Activated T-cell treated with anti-CD3 and anti-CD28 coated beads, Interleukin-2, amount 50 U/mL, for 72 hours (primary cell): ENCODE measurements at regions not wholly inside any gene's neighbourhood (a gene's known extent, or its start where the extent isn't known, plus 50 kb on each side); places are given as distances from the start of the nearest gene placed in this dataset.

Experiments used
- ATAC-seq, 2 donors: fragments of 150-1000 bp; cut with Tn5 transposase; replicated peaks in 1 of 2; 2 replicates each; pipeline ENCODE4 v1.10.0; 2021; ENCODE audit warnings: moderate library complexity in 2 of 2, mild to moderate bottlenecking in 1 of 2
- DNase-seq, 2 donors: peaks; one replicate each; pipeline ENCODE4 v3.0.0; 2021 to 2022; ENCODE audit warnings: mixed read lengths in 1 of 2
- H3K27ac Mint-ChIP-seq: one replicate; pipeline ENCODE4 v1.8.0; 2022; ENCODE audit warnings: mild to moderate bottlenecking, moderate library complexity, mixed read lengths
- H3K27me3 Mint-ChIP-seq: one replicate; pipeline ENCODE4 v1.8.0; 2022; ENCODE audit warnings: low read depth, mixed read lengths
- H3K36me3 Mint-ChIP-seq, 2 donors: one replicate each; pipeline ENCODE4 v1.8.0; 2022; ENCODE audit warnings: mixed read lengths in 2 of 2, mild to moderate bottlenecking in 1 of 2; ENCODE audit not compliant: insufficient read depth in 2 of 2
- H3K4me1 Mint-ChIP-seq: one replicate; pipeline ENCODE4 v1.8.0; 2022; ENCODE audit warnings: low read depth, mixed read lengths
- H3K4me3 Mint-ChIP-seq, 2 donors: one replicate each; pipeline ENCODE4 v1.8.0; 2022; ENCODE audit warnings: mild to moderate bottlenecking in 2 of 2, mixed read lengths in 2 of 2, moderate library complexity in 2 of 2
- H3K9me3 Mint-ChIP-seq, 2 donors: one replicate each; pipeline ENCODE4 v1.8.0; 2022; ENCODE audit warnings: mixed read lengths in 2 of 2

- Mint-ChIP-seq H3K27ac (no peak overlapping the region), H3K36me3 (no peaks in the 10 kb centered on the region), H3K27me3 (no peaks in the 10 kb centered on the region), H3K9me3 (no peaks in the 10 kb centered on the region), H3K4me3 (no peak overlapping the region), H3K4me1 (peaks cover 23% of the 10 kb centered on the region)
- DNase-seq (no peak), ATAC-seq (no peak)
Observed at GRCh38 chr2:234265206-234265605, 214.7 kb downstream of the SPP2 start.

GRCh38 chr2:234261736-234262135 is 211.2 kb downstream of the SPP2 start:
- Mint-ChIP-seq H3K4me3 (no peak overlapping the region), H3K27ac (no peak overlapping the region), H3K27me3 (no peaks in the 10 kb centered on the region), H3K9me3 (no peaks in the 10 kb centered on the region), H3K4me1 (peaks cover 23% of the 10 kb centered on the region), H3K36me3 (no peaks in the 10 kb centered on the region)
- ATAC-seq (no peak), DNase-seq (no peak)

GRCh38 chr2:234259440-234259839 is 208.9 kb downstream of the SPP2 start:
- peaks cover 17% of the 10 kb centered on the region for H3K4me1 Mint-ChIP-seq
- no peak for ATAC-seq
- no peak for DNase-seq
- H3K4me3 Mint-ChIP-seq: no peak overlapping the region
- no peaks in the 10 kb centered on the region for H3K27me3 Mint-ChIP-seq
- H3K36me3 Mint-ChIP-seq: no peaks in the 10 kb centered on the region
- H3K9me3 Mint-ChIP-seq: no peaks in the 10 kb centered on the region
- H3K27ac Mint-ChIP-seq: no peak overlapping the region

- H3K27me3 Mint-ChIP-seq: no peaks in the 10 kb centered on the region
- H3K9me3 Mint-ChIP-seq: no peaks in the 10 kb centered on the region
- ATAC-seq (peak; percentile 55 to 57), DNase-seq (no peak)
- H3K27ac Mint-ChIP-seq: no peak overlapping the region
- peaks cover 17% of the 10 kb centered on the region for H3K4me1 Mint-ChIP-seq
- peak overlapping the region in 1 of 2 donors; percentile 20 for H3K4me3 Mint-ChIP-seq
- no peaks in the 10 kb centered on the region for H3K36me3 Mint-ChIP-seq
Observed at GRCh38 chr2:234258562-234259141, 208.2 kb downstream of the SPP2 start.

- Mint-ChIP-seq H3K4me3 (peak overlapping the region in 1 of 2 donors; percentile 3), H3K27ac (peak overlapping the region; percentile 20), H3K27me3 (no peaks in the 10 kb centered on the region), H3K36me3 (no peaks in the 10 kb centered on the region), H3K4me1 (peaks cover 17% of the 10 kb centered on the region), H3K9me3 (no peaks in the 10 kb centered on the region)
- DNase-seq: peak; percentile 16 to 24
- peak; percentile 89 for ATAC-seq
Observed at GRCh38 chr2:234257859-234258561, 207.5 kb downstream of the SPP2 start.

GRCh38 chr2:234256516-234256915 is 206.0 kb downstream of the SPP2 start:
- Mint-ChIP-seq H3K4me1 (peaks cover 17% of the 10 kb centered on the region), H3K36me3 (no peaks in the 10 kb centered on the region), H3K4me3 (no peak overlapping the region), H3K27me3 (no peaks in the 10 kb centered on the region), H3K27ac (no peak overlapping the region), H3K9me3 (no peaks in the 10 kb centered on the region)
- no peak for DNase-seq
- ATAC-seq: no peak

GRCh38 chr2:234254783-234255521 is 204.4 kb downstream of the SPP2 start:
- H3K27ac Mint-ChIP-seq: no peak overlapping the region
- DNase-seq: no peak
- peaks cover 17% of the 10 kb centered on the region for H3K4me1 Mint-ChIP-seq
- ATAC-seq: no peak
- no peaks in the 10 kb centered on the region for H3K9me3 Mint-ChIP-seq
- no peak overlapping the region for H3K4me3 Mint-ChIP-seq
- no peaks in the 10 kb centered on the region for H3K36me3 Mint-ChIP-seq
- H3K27me3 Mint-ChIP-seq: no peaks in the 10 kb centered on the region

GRCh38 chr2:234252772-234253171 is 202.3 kb downstream of the SPP2 start:
- H3K9me3 Mint-ChIP-seq: no peaks in the 10 kb centered on the region
- H3K4me1 Mint-ChIP-seq: peaks cover 4% of the 10 kb centered on the region
- H3K36me3 Mint-ChIP-seq: no peaks in the 10 kb centered on the region
- H3K27ac Mint-ChIP-seq: no peak overlapping the region
- ATAC-seq (no peak), DNase-seq (no peak)
- no peak overlapping the region for H3K4me3 Mint-ChIP-seq
- H3K27me3 Mint-ChIP-seq: no peaks in the 10 kb centered on the region

- Mint-ChIP-seq H3K27ac (no peak overlapping the region), H3K4me3 (no peak overlapping the region), H3K36me3 (no peaks in the 10 kb centered on the region), H3K4me1 (no peaks in the 10 kb centered on the region), H3K9me3 (no peaks in the 10 kb centered on the region), H3K27me3 (no peaks in the 10 kb centered on the region)
- no peak for DNase-seq
- ATAC-seq: no peak
Observed at GRCh38 chr2:234251326-234252271, 201.1 kb downstream of the SPP2 start.

- ATAC-seq: no peak
- no peaks in the 10 kb centered on the region for H3K9me3 Mint-ChIP-seq
Observed at GRCh38 chr2:234250926-234251325, 200.4 kb downstream of the SPP2 start.

GRCh38 chr2:234249873-234250272 is 199.4 kb downstream of the SPP2 start:
- DNase-seq (no peak), ATAC-seq (no peak)
- no peaks in the 10 kb centered on the region for H3K27me3 Mint-ChIP-seq
- no peaks in the 10 kb centered on the region for H3K4me1 Mint-ChIP-seq
- H3K36me3 Mint-ChIP-seq: no peaks in the 10 kb centered on the region
- H3K9me3 Mint-ChIP-seq: no peaks in the 10 kb centered on the region
- H3K27ac Mint-ChIP-seq: no peak overlapping the region
- no peak overlapping the region for H3K4me3 Mint-ChIP-seq

More at GRCh38 chr2:234250926-234251325, 200.4 kb downstream of the SPP2 start:
- H3K27me3 Mint-ChIP-seq: no peaks in the 10 kb centered on the region
- no peak overlapping the region for H3K27ac Mint-ChIP-seq
- H3K4me3 Mint-ChIP-seq: no peak overlapping the region
- H3K4me1 Mint-ChIP-seq: no peaks in the 10 kb centered on the region
- H3K36me3 Mint-ChIP-seq: no peaks in the 10 kb centered on the region
- DNase-seq: no peak

- Mint-ChIP-seq H3K4me1 (no peaks in the 10 kb centered on the region), H3K27me3 (no peaks in the 10 kb centered on the region), H3K9me3 (no peaks in the 10 kb centered on the region), H3K4me3 (no peak overlapping the region), H3K27ac (no peak overlapping the region), H3K36me3 (no peaks in the 10 kb centered on the region)
- ATAC-seq (no peak), DNase-seq (no peak)
Observed at GRCh38 chr2:234249034-234249735, 198.7 kb downstream of the SPP2 start.
